Endothelial cell of umbilical vein (primary cell): ENCODE measurements at regions not wholly inside any gene's neighbourhood (a gene's known extent, or its start where the extent isn't known, plus 50 kb on each side); places are given as distances from the start of the nearest gene placed in this dataset.

Source experiments
- BruUV-seq: library from RNA; stranded (reverse); fragments of 400-500 nt; replicated peaks from 2 replicates; lab custom pipeline; 2021; lab: Mats Ljungman, UMichigan
- CTCF ChIA-PET: fragments of 300-600, 350-600 bp; sonication (Branson Sonifier 250); formaldehyde crosslinking; loops from one replicate; lab custom pipeline; 2021; ENCODE audit warnings: antibody characterized with exemption, inconsistent platforms; lab: Charles Lee
- POLR2A ChIA-PET: fragments of 300-600, 350-600 bp; sonication (Branson Sonifier 250); formaldehyde crosslinking; loops from one replicate; lab custom pipeline; 2021; ENCODE audit warnings: antibody characterized with exemption, inconsistent platforms; lab: Charles Lee
- DNase-seq: peaks from one replicate; pipeline ENCODE4 v3.0.0-alpha.2; 2011; ENCODE audit warnings: low read depth, low spot score
- FAIRE-seq: peaks from 2 replicates; lab custom pipeline; 2011; peaks lifted over from hg19 to GRCh38; lab: Jason Lieb, UNC
- H2AFZ ChIP-seq: 2 replicates; pipeline ENCODE4 v1.6.0; 2012; ENCODE audit warnings: low read depth, low read length, control low read depth, inconsistent platforms
- H3K27ac ChIP-seq: 2 replicates; pipeline ENCODE4 v1.5.1; 2011; ENCODE audit warnings: low read depth, mild to moderate bottlenecking, control low read depth, low read length, moderate library complexity; ENCODE audit not compliant: insufficient read depth
- H3K27me3 ChIP-seq, 2 experiments: 2 replicates each; pipeline versions ENCODE4 v1.6.0 to v1.6.1; 2011; ENCODE audit warnings: low read length in 2 of 2, mixed read lengths in 1 of 2; ENCODE audit not compliant: control insufficient read depth in 2 of 2, insufficient read depth in 2 of 2
- H3K36me3 ChIP-seq, 2 experiments: 2 replicates in 1 of 2; 3 replicates in 1 of 2; pipeline ENCODE4 v1.5.1; 2011; ENCODE audit warnings: low read length in 2 of 2, mild to moderate bottlenecking in 1 of 2, moderate library complexity in 1 of 2; ENCODE audit not compliant: control insufficient read depth in 2 of 2, insufficient read depth in 2 of 2; ENCODE audit errors: extremely low read depth in 1 of 2
- H3K4me1 ChIP-seq: 3 replicates; pipeline ENCODE4 v1.5.1; 2011; ENCODE audit warnings: mild to moderate bottlenecking, low read length; ENCODE audit not compliant: control insufficient read depth, insufficient read depth; ENCODE audit errors: extremely low read depth
- H3K4me2 ChIP-seq: 2 replicates; pipeline ENCODE4 v1.6.1; 2011; ENCODE audit warnings: low read length, control low read depth, mixed read lengths; ENCODE audit not compliant: insufficient read depth
- H3K4me3 ChIP-seq, 3 experiments: fragments of 200-600 bp in 1 of 3; sonication (generic), shearing (Covaris generic) in 1 of 3; replicated peaks in 1 of 3; 2 replicates each; pipeline ENCODE4 v1.5.1; 2011 to 2016; ENCODE audit warnings: control low read depth in 3 of 3, low read length in 3 of 3, mild to moderate bottlenecking in 2 of 3, inconsistent platforms in 1 of 3, low read depth in 1 of 3, moderate library complexity in 1 of 3; ENCODE audit not compliant: insufficient read depth in 1 of 3
- H3K79me2 ChIP-seq: 2 replicates; pipeline ENCODE4 v1.6.0; 2012; ENCODE audit warnings: low read length, inconsistent platforms; ENCODE audit not compliant: control insufficient read depth, insufficient read depth
- H3K9ac ChIP-seq: replicated peaks from 2 replicates; pipeline ENCODE3; 2011; ENCODE audit warnings: low read length, control low read depth; ENCODE audit not compliant: insufficient read depth; ENCODE audit errors: extremely low read depth
- H3K9me1 ChIP-seq: replicated peaks from 3 replicates; pipeline ENCODE4 v1.6.0; 2011; ENCODE audit warnings: mild to moderate bottlenecking, low read length; ENCODE audit not compliant: control insufficient read depth, insufficient read depth; ENCODE audit errors: extremely low read depth
- H3K9me3 ChIP-seq: replicated peaks from 2 replicates; pipeline ENCODE4 v1.5.1; 2012; ENCODE audit warnings: low read length, inconsistent platforms; ENCODE audit not compliant: control insufficient read depth, insufficient read depth
- H4K20me1 ChIP-seq: replicated peaks from 2 replicates; pipeline ENCODE3; 2011; ENCODE audit warnings: mild to moderate bottlenecking, low read length; ENCODE audit not compliant: control insufficient read depth, insufficient read depth; ENCODE audit errors: extremely low read depth
- CTCF ChIP-seq, 2 donors: IDR thresholded peaks; 1 replicate in 1 of 2; 2 replicates in 1 of 2; pipeline ENCODE4 v1.5.1; 2011; ENCODE audit warnings: low read length in 2 of 2, mild to moderate bottlenecking in 2 of 2, moderate library complexity in 2 of 2, control low read depth in 1 of 2, inconsistent platforms in 1 of 2, low read depth in 1 of 2; ENCODE audit not compliant: insufficient read depth in 1 of 2; ENCODE audit errors: extremely low read depth in 1 of 2
- EZH2 ChIP-seq: IDR thresholded peaks from 2 replicates; pipeline ENCODE4 v1.6.1; 2012; ENCODE audit warnings: borderline replicate concordance, low read depth, mild to moderate bottlenecking, moderate library complexity, low read length, inconsistent platforms; ENCODE audit not compliant: severe bottlenecking
- FOS ChIP-seq: IDR thresholded peaks from 2 replicates; pipeline ENCODE4 v1.6.1; 2011; ENCODE audit warnings: mild to moderate bottlenecking, low read length, moderate library complexity, borderline replicate concordance; ENCODE audit not compliant: insufficient read depth
- GATA2 ChIP-seq: IDR thresholded peaks from 2 replicates; pipeline ENCODE4 v1.7.0; 2011; ENCODE audit warnings: low read depth, mild to moderate bottlenecking, moderate library complexity, mixed read lengths, low read length; ENCODE audit not compliant: insufficient read length, insufficient read depth
- JUN ChIP-seq: IDR thresholded peaks from 2 replicates; pipeline ENCODE4 v1.6.1; 2011; ENCODE audit warnings: borderline replicate concordance, low read depth; ENCODE audit not compliant: insufficient read length, insufficient read depth
- MAX ChIP-seq: IDR thresholded peaks from 2 replicates; pipeline ENCODE4 v1.6.1; 2011; ENCODE audit not compliant: insufficient read depth, insufficient read length
- MYC ChIP-seq: IDR thresholded peaks from one replicate; pipeline ENCODE4 v1.6.1; 2011; ENCODE audit warnings: mild to moderate bottlenecking, low read depth, low read length
- POLR2A ChIP-seq: IDR thresholded peaks from 2 replicates; pipeline ENCODE4 v1.6.1; 2012; ENCODE audit warnings: low read depth, mild to moderate bottlenecking, control low read depth, low read length
- POLR2AphosphoS5 ChIP-seq: IDR thresholded peaks from 2 replicates; pipeline ENCODE4 v1.6.1; 2012; ENCODE audit warnings: low read depth, mild to moderate bottlenecking, control low read depth, low read length, moderate library complexity; ENCODE audit not compliant: insufficient read depth
- dilution Hi-C: fragments of 300-500 bp; cut with MboI; formaldehyde crosslinking; loops from one replicate; pipeline ENCODE4 v1.15.0; 2019; ENCODE audit warnings: low sequenced_read_pairs; ENCODE audit not compliant: extremely low pct_ligation_motif_present
- intact Hi-C: fragments of 100-400 bp; cut with micrococcal nuclease; formaldehyde crosslinking; loops from one replicate; pipeline ENCODE4 v1.10.0; 2022

GRCh38 chr1:218613105-218613504 is 268.0 kb downstream of the TGFB2 start:
- dilution Hi-C loops, result no loop called here

More at GRCh38 chr1:218613105-218613504, 268.0 kb downstream of the TGFB2 start:
- DNase-seq, result no peak
- H3K27me3 ChIP-seq, result no peaks in the 10 kb centered on the region
- POLR2A ChIA-PET, result no interaction called here
- no peak overlapping the region for H3K9ac ChIP-seq
- H3K4me3 ChIP-seq, result no peak overlapping the region
- CTCF ChIA-PET, result no interaction called here
- no peaks in the 10 kb centered on the region for H3K4me1 ChIP-seq
- no peak overlapping the region for H3K27ac ChIP-seq
- no peaks in the 10 kb centered on the region for H4K20me1 ChIP-seq
- no peaks in the 10 kb centered on the region for H3K79me2 ChIP-seq
- TF ChIP-seq POLR2AphosphoS5 (no peak), JUN (no peak), EZH2 (no peak), MAX (no peak), FOS (no peak), MYC (no peak), POLR2A (no peak), GATA2 (no peak), CTCF (IDR thresholded peaks at IDR 0.05; ENCODE audit: extremely low read depth in 1 of 2, insufficient read depth in 1 of 2, low read depth in 1 of 2, low read length in 2 of 2) (no peak)
- H3K36me3 ChIP-seq, result no peaks in the 10 kb centered on the region
- intact Hi-C loops, result loop anchor here (10.0 kb wide), 1 partner anchor 452 kb away; no protein-coding TSS in a partner anchor
- no peaks in the 10 kb centered on the region for H3K9me3 ChIP-seq
- no peak for FAIRE-seq
- H3K4me2 ChIP-seq, result no peak overlapping the region
- no TSS peak for BruUV-seq
- no peak overlapping the region for H2AFZ ChIP-seq
- H3K9me1 ChIP-seq, result no peaks in the 10 kb centered on the region
